ENCODE measurements at regions not wholly inside any gene's neighbourhood (a gene's known extent, or its start where the extent isn't known, plus 50 kb on each side); places are given as distances from the start of the nearest gene placed in this dataset.

DNA sequence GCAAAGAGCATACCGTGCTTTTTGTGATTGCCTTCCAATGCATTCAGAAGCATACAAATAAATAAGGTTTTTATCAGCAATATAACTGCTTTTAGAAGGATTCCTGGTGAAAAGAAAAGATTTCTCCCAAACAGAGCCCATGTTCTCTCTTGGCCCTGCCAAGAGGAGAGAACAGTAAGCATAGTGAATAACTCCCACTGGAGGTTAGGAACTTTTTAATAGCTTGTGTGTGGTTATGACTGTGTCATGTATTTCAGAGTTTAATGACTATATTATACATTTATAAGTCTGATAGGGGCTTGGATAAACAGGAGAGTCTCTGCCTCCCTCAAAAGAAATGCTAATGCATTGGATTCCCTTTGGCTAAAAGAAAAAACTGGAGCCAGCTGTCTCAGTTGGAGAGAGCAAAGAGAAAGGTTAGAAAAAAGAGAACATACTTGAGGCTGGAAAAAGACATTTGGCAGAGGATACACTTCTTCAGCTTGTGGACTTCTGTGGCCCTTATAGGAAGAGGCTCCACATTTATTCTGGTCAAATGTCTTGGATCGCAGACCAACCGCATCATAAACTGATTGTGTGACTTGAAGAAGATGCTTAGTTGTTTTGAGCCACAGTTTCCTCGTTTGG is 63.0 kb upstream of the SPRED2 start:
- TF ChIP-seq, protein P1, sequence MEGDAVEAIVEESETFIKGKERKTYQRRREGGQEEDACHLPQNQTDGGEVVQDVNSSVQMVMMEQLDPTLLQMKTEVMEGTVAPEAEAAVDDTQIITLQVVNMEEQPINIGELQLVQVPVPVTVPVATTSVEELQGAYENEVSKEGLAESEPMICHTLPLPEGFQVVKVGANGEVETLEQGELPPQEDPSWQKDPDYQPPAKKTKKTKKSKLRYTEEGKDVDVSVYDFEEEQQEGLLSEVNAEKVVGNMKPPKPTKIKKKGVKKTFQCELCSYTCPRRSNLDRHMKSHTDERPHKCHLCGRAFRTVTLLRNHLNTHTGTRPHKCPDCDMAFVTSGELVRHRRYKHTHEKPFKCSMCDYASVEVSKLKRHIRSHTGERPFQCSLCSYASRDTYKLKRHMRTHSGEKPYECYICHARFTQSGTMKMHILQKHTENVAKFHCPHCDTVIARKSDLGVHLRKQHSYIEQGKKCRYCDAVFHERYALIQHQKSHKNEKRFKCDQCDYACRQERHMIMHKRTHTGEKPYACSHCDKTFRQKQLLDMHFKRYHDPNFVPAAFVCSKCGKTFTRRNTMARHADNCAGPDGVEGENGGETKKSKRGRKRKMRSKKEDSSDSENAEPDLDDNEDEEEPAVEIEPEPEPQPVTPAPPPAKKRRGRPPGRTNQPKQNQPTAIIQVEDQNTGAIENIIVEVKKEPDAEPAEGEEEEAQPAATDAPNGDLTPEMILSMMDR (IDR thresholded peaks at IDR 0.05; ENCODE audit: insufficient read depth, low read length): no peak
- TF ChIP-seq, protein P2, sequence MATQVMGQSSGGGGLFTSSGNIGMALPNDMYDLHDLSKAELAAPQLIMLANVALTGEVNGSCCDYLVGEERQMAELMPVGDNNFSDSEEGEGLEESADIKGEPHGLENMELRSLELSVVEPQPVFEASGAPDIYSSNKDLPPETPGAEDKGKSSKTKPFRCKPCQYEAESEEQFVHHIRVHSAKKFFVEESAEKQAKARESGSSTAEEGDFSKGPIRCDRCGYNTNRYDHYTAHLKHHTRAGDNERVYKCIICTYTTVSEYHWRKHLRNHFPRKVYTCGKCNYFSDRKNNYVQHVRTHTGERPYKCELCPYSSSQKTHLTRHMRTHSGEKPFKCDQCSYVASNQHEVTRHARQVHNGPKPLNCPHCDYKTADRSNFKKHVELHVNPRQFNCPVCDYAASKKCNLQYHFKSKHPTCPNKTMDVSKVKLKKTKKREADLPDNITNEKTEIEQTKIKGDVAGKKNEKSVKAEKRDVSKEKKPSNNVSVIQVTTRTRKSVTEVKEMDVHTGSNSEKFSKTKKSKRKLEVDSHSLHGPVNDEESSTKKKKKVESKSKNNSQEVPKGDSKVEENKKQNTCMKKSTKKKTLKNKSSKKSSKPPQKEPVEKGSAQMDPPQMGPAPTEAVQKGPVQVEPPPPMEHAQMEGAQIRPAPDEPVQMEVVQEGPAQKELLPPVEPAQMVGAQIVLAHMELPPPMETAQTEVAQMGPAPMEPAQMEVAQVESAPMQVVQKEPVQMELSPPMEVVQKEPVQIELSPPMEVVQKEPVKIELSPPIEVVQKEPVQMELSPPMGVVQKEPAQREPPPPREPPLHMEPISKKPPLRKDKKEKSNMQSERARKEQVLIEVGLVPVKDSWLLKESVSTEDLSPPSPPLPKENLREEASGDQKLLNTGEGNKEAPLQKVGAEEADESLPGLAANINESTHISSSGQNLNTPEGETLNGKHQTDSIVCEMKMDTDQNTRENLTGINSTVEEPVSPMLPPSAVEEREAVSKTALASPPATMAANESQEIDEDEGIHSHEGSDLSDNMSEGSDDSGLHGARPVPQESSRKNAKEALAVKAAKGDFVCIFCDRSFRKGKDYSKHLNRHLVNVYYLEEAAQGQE (IDR thresholded peaks at IDR 0.05; ENCODE audit: insufficient replicate concordance, low read depth): no peak
- TF ChIP-seq POLR2AphosphoS5 (IDR thresholded peaks at IDR 0.05; ENCODE audit: low read depth): no peak
- TF ChIP-seq GABPA (IDR thresholded peaks at IDR 0.05; ENCODE audit: low read depth): no peak

Data from HL-60 (cell line).